Esophagus muscularis mucosa (tissue), 4 donors: ENCODE measurements at regions not wholly inside any gene's neighbourhood (a gene's known extent, or its start where the extent isn't known, plus 50 kb on each side); places are given as distances from the start of the nearest gene placed in this dataset.

Source experiments
- EP300 ChIP-seq: sonication (generic); formaldehyde crosslinking; IDR thresholded peaks from one replicate; pipeline ENCODE4 v1.6.1; 2017; ENCODE audit warnings: antibody characterized with exemption
- POLR2A ChIP-seq: fragments of 450-650 bp; IDR thresholded peaks from one replicate; pipeline ENCODE4 v1.6.1; 2017; ENCODE audit warnings: antibody characterized with exemption, moderate library complexity, mild to moderate bottlenecking, low read depth
- POLR2AphosphoS5 ChIP-seq, 2 donors: sonication (generic); formaldehyde crosslinking; IDR thresholded peaks; one replicate each; pipeline ENCODE4 v1.6.1; 2017; ENCODE audit warnings: antibody characterized with exemption in 2 of 2
- TF ChIP-seq, protein P1 (sequence below), 3 experiments: fragments of 200-600 bp in 2 of 3; fragments of 450-650 bp in 1 of 3; sonication (generic) in 2 of 3; IDR thresholded peaks; one replicate each; pipeline ENCODE4 v1.5.1; 2017 to 2019; ENCODE audit warnings: antibody characterized with exemption in 3 of 3, mild to moderate bottlenecking in 2 of 3, moderate library complexity in 1 of 3

- TF ChIP-seq, protein P1, sequence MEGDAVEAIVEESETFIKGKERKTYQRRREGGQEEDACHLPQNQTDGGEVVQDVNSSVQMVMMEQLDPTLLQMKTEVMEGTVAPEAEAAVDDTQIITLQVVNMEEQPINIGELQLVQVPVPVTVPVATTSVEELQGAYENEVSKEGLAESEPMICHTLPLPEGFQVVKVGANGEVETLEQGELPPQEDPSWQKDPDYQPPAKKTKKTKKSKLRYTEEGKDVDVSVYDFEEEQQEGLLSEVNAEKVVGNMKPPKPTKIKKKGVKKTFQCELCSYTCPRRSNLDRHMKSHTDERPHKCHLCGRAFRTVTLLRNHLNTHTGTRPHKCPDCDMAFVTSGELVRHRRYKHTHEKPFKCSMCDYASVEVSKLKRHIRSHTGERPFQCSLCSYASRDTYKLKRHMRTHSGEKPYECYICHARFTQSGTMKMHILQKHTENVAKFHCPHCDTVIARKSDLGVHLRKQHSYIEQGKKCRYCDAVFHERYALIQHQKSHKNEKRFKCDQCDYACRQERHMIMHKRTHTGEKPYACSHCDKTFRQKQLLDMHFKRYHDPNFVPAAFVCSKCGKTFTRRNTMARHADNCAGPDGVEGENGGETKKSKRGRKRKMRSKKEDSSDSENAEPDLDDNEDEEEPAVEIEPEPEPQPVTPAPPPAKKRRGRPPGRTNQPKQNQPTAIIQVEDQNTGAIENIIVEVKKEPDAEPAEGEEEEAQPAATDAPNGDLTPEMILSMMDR (IDR thresholded peaks at IDR 0.05), result no peak
- TF ChIP-seq POLR2A (no peak), POLR2AphosphoS5 (IDR thresholded peaks at IDR 0.05) (no peak), EP300 (no peak)
Observed at GRCh38 chr4:127238956-127239475, 393.7 kb upstream of the INTU start.
